K562 (cell line): ENCODE measurements at regions not wholly inside any gene's neighbourhood (a gene's known extent, or its start where the extent isn't known, plus 50 kb on each side); places are given as distances from the start of the nearest gene placed in this dataset.
"Not testable (repeated sequence)": the region's sequence is repeated elsewhere in the genome, so short reads cannot be mapped to it uniquely, and the experiment has no call there.

Experiments used
- ATAC-seq: fragments of 200-7000 bp; cut with Tn5 transposase; 3 replicates; pipeline ENCODE4 v1.9.1; 2020; ENCODE audit warnings: moderate library complexity
- BruUV-seq: library from RNA; stranded (reverse); fragments of 400-500 nt; replicated peaks from 2 replicates; lab custom pipeline; 2021; lab: Mats Ljungman, UMichigan
- CTCF ChIA-PET: fragments of 300-600 bp; formaldehyde crosslinking; extraction: SDS; loops from one replicate; lab custom pipeline; 2021; ENCODE audit warnings: low intra/inter-chr PET ratio; lab: Yijun Ruan, JAX
- POLR2A ChIA-PET: fragments of 300-600, 350-650 bp; sonication (Branson Sonifier 250); formaldehyde crosslinking; extraction: SDS; loops from one replicate; lab custom pipeline; 2021; ENCODE audit warnings: antibody characterized with exemption, inconsistent platforms; lab: Yijun Ruan, JAX
- DNase-seq, 4 experiments: peaks; one replicate each; pipeline versions ENCODE4 v3.0.0 to v3.0.0-alpha.2; 2011 to 2018; ENCODE audit warnings: low spot score in 3 of 4, mixed read lengths in 3 of 4; ENCODE audit errors: extremely low read depth in 1 of 4
- FAIRE-seq: peaks from 2 replicates; lab custom pipeline; 2011; peaks lifted over from hg19 to GRCh38; lab: Jason Lieb, UNC
- H2AFZ ChIP-seq: 2 replicates; pipeline ENCODE4 v1.6.0; 2011; ENCODE audit warnings: low read depth, low read length, control low read depth, inconsistent platforms
- H3K27ac ChIP-seq: fragments of 200-600 bp; 3 replicates; pipeline ENCODE4 v1.8.0; 2011; ENCODE audit warnings: low read depth, mild to moderate bottlenecking, control low read depth, inconsistent platforms, low read length, moderate library complexity, mixed read lengths; ENCODE audit errors: extremely low read depth
- H3K27me3 ChIP-seq, 2 experiments: fragments of 300-600 bp in 1 of 2; 2 replicates in 1 of 2; 3 replicates in 1 of 2; pipeline versions ENCODE4 v1.6.0 to v1.8.0; 2011; ENCODE audit warnings: inconsistent platforms in 2 of 2, low read length in 2 of 2, mild to moderate bottlenecking in 1 of 2, mixed read lengths in 1 of 2, moderate library complexity in 1 of 2; ENCODE audit not compliant: control insufficient read depth in 2 of 2, insufficient read depth in 2 of 2
- H3K36me3 ChIP-seq: fragments of 300-600 bp; 3 replicates; pipeline ENCODE4 v1.8.0; 2011; ENCODE audit warnings: mild to moderate bottlenecking, low read length, inconsistent platforms; ENCODE audit not compliant: control insufficient read depth, insufficient read depth
- H3K4me1 ChIP-seq, 2 experiments: fragments of 200-600 bp in 1 of 2; replicated peaks in 1 of 2; 2 replicates in 1 of 2; 3 replicates in 1 of 2; pipeline versions ENCODE4 v1.5.1 to v1.8.0; 2011; ENCODE audit warnings: inconsistent platforms in 2 of 2, low read length in 2 of 2, mild to moderate bottlenecking in 1 of 2, mixed read lengths in 1 of 2, moderate library complexity in 1 of 2; ENCODE audit not compliant: control insufficient read depth in 2 of 2, insufficient read depth in 2 of 2
- H3K4me2 ChIP-seq: 2 replicates; pipeline ENCODE4 v1.6.1; 2011; ENCODE audit warnings: low read length, control low read depth, inconsistent platforms, mixed read lengths; ENCODE audit not compliant: insufficient read depth
- H3K4me3 ChIP-seq: fragments of 200-600 bp; sonication (generic), shearing (Covaris generic); 2 replicates; pipeline ENCODE4 v1.5.1; 2016; ENCODE audit warnings: control low read depth, inconsistent platforms
- H3K79me2 ChIP-seq: fragments of 200-600 bp; 3 replicates; pipeline ENCODE4 v1.8.0; 2011; ENCODE audit warnings: low read length, inconsistent platforms; ENCODE audit not compliant: control insufficient read depth, insufficient read depth
- H3K9ac ChIP-seq, 2 experiments: 2 replicates each; pipeline versions ENCODE4 v1.6.0 to v1.6.1; 2011; ENCODE audit warnings: low read depth in 2 of 2, low read length in 2 of 2, control low read depth in 1 of 2, inconsistent platforms in 1 of 2, mild to moderate bottlenecking in 1 of 2, mixed read lengths in 1 of 2; ENCODE audit not compliant: insufficient read depth in 1 of 2
- H3K9me1 ChIP-seq: one replicate; pipeline ENCODE4 v1.6.0; 2011; ENCODE audit warnings: inconsistent platforms, mild to moderate bottlenecking, low read length, moderate library complexity; ENCODE audit not compliant: control insufficient read depth, insufficient read depth
- H3K9me3 ChIP-seq: replicated peaks from 2 replicates; pipeline ENCODE4 v1.5.1; 2011; ENCODE audit warnings: low read depth, low read length, inconsistent platforms; ENCODE audit not compliant: control insufficient read depth, insufficient read depth
- H4K20me1 ChIP-seq: replicated peaks from 2 replicates; pipeline ENCODE4 v1.6.1; 2011; ENCODE audit warnings: low read length, inconsistent platforms, mixed read lengths; ENCODE audit not compliant: control insufficient read depth, insufficient read depth
- ESRRA ChIP-seq: fragments of 450-650 bp; IDR thresholded peaks from 2 replicates; pipeline ENCODE4 v1.6.1; 2014; ENCODE audit warnings: low read depth, mild to moderate bottlenecking, moderate library complexity, borderline replicate concordance
- KHSRP ChIP-seq: fragments of 450-650 bp; IDR thresholded peaks from 2 replicates; pipeline ENCODE4 v1.6.1; 2017
- MCM5 ChIP-seq: fragments of 450-650 bp; IDR thresholded peaks from 2 replicates; pipeline ENCODE4 v1.6.1; 2016; ENCODE audit warnings: low read depth
- MYBL2 ChIP-seq, 2 experiments: fragments of 450-650 bp in 1 of 2; sonication (generic) in 1 of 2; formaldehyde crosslinking in 1 of 2; IDR thresholded peaks; 2 replicates each; pipeline versions ENCODE4 v1.6.1 to v1.8.1; 2017 to 2022; ENCODE audit warnings: borderline replicate concordance in 1 of 2, inconsistent platforms in 1 of 2, low read depth in 1 of 2, mild to moderate bottlenecking in 1 of 2, missing genetic modification reagents in 1 of 2, moderate library complexity in 1 of 2
- NBN ChIP-seq: fragments of 450-650 bp; IDR thresholded peaks from 2 replicates; pipeline ENCODE4 v1.6.1; 2016; ENCODE audit warnings: low read depth, mild to moderate bottlenecking
- NCOR1 ChIP-seq: fragments of 450-650 bp; IDR thresholded peaks from 2 replicates; pipeline ENCODE4 v1.6.1; 2016; ENCODE audit warnings: mild to moderate bottlenecking, moderate library complexity
- NKRF ChIP-seq: fragments of 450-650 bp; IDR thresholded peaks from 2 replicates; pipeline ENCODE4 v1.6.1; 2016; ENCODE audit warnings: borderline replicate concordance
- TCF7 ChIP-seq: sonication (generic); IDR thresholded peaks from 2 replicates; pipeline ENCODE4 v1.6.1; 2016; ENCODE audit warnings: antibody characterized with exemption, borderline replicate concordance
- YY1 ChIP-seq, 3 experiments: IDR thresholded peaks; 2 replicates each; pipeline ENCODE4 v1.6.1; 2011; ENCODE audit warnings: low read length in 2 of 3, mild to moderate bottlenecking in 2 of 3, moderate library complexity in 2 of 3, borderline replicate concordance in 1 of 3, control low read depth in 1 of 3, low read depth in 1 of 3; ENCODE audit not compliant: insufficient read depth in 3 of 3, insufficient replicate concordance in 2 of 3, control insufficient read depth in 1 of 3, insufficient read length in 1 of 3; ENCODE audit errors: extremely low read depth in 1 of 3
- ZC3H4 ChIP-seq: sonication (generic); formaldehyde crosslinking; IDR thresholded peaks from 2 replicates; pipeline ENCODE4 v1.9.0; 2021; ENCODE audit warnings: missing genetic modification reagents, borderline replicate concordance
- ZNF830 ChIP-seq: fragments of 250-450 bp; sonication (Bioruptor Pico); IDR thresholded peaks from 2 replicates; pipeline ENCODE4 v1.5.0; 2021; ENCODE audit warnings: mild to moderate bottlenecking
- WGBS: fragments of 100-300 bp; shearing (Covaris generic); methylation state at CpG from one replicate; pipeline ENCODE4 v1.1.6; 2016; ENCODE audit warnings: low coverage, mixed read lengths; ENCODE audit not compliant: insufficient coverage; ENCODE audit errors: missing lambda C conversion rate; 5-methylcytosine and 5-hydroxymethylcytosine counted together
- in situ Hi-C: fragments of 300-500 bp; cut with MboI; formaldehyde crosslinking; loops from 4 replicates; pipeline ENCODE4 v1.15.0; 2018; ENCODE audit warnings: inconsistent platforms, mixed read lengths
- intact Hi-C: fragments of 100-400 bp; cut with micrococcal nuclease; formaldehyde crosslinking; loops from 2 replicates; pipeline ENCODE4 v1.14.2; 2022
- TF ChIP-seq, protein P1 (sequence below): fragments of 450-650 bp; formaldehyde crosslinking; IDR thresholded peaks from 2 replicates; pipeline ENCODE4 v1.4.0; 2022; ENCODE audit warnings: missing genetic modification characterization

- TF ChIP-seq, protein P1, sequence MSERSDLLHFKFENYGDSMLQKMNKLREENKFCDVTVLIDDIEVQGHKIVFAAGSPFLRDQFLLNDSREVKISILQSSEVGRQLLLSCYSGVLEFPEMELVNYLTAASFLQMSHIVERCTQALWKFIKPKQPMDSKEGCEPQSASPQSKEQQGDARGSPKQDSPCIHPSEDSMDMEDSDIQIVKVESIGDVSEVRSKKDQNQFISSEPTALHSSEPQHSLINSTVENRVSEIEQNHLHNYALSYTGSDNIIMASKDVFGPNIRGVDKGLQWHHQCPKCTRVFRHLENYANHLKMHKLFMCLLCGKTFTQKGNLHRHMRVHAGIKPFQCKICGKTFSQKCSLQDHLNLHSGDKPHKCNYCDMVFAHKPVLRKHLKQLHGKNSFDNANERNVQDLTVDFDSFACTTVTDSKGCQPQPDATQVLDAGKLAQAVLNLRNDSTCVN: no peak
- no peak for TF ChIP-seq ESRRA
- TF ChIP-seq, all 486 proteins: peak for 0
Observed at GRCh38 chr19:20287070-20287469, 120.1 kb downstream of the ZNF486 start (continued).

DNA sequence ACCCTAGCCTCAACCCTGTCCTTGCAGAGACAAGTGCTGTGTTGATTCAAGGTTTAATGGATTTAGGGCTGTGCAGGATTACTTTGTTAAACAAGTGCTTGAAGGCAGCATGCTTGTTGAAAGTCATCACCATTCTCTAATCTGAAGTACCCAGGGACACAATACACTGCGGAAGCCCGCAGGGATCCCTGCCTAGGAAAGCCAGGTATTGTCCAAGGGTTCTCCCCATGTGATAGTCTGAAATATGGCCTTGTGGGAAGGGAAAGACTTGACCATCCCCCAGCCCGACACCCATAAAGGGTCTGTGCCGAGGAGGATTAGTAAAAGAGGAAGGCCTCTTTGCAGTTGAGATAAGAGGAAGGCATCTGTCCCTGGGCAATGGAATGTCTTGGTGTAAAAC lies 118.9 kb downstream of the ZNF486 start:
- 2% methylated on average over 4 of the region's 4 CpGs for WGBS
- DNase-seq, H3K4me1 ChIP-seq, H2AFZ ChIP-seq, H3K4me2 ChIP-seq, POLR2A ChIA-PET, ATAC-seq, H3K27me3 ChIP-seq, intact Hi-C loops, H3K36me3 ChIP-seq, H4K20me1 ChIP-seq, H3K4me3 ChIP-seq, H3K9me1 ChIP-seq, in situ Hi-C loops, FAIRE-seq, BruUV-seq, H3K79me2 ChIP-seq, H3K27ac ChIP-seq, H3K9me3 ChIP-seq, CTCF ChIA-PET, H3K9ac ChIP-seq: not testable (repeated sequence)

- FAIRE-seq (no peak), ATAC-seq (no peak), DNase-seq (no peak)
- Histone ChIP-seq H2AFZ (no peak overlapping the region), H3K9me3 (no peaks in the 10 kb centered on the region; the same call in 1 of the 2 replicates), H3K36me3 (no peaks in the 10 kb centered on the region), H3K4me1 (no peaks in the 10 kb centered on the region), H3K4me3 (no peak overlapping the region), H4K20me1 (no peaks in the 10 kb centered on the region), H3K27ac (no peak overlapping the region), H3K79me2 (no peaks in the 10 kb centered on the region), H3K9me1 (no peaks in the 10 kb centered on the region), H3K27me3 (no peaks in the 10 kb centered on the region), H3K4me2 (no peak overlapping the region), H3K9ac (no peak overlapping the region)
- ChIA-PET CTCF (no interaction called here), POLR2A (no interaction called here)
- WGBS: 0% methylated on average over 4 of the region's 4 CpGs
- BruUV-seq: no TSS peak
- intact Hi-C loops (no loop called here), in situ Hi-C loops (no loop called here)
- no peak for TF ChIP-seq ZNF830 (CRISPR knock-in tag)
- no peak for TF ChIP-seq MYBL2 (IDR thresholded peaks at IDR 0.05; ENCODE audit: low read depth)
- no peak for TF ChIP-seq MYBL2 (CRISPR knock-in tag; IDR thresholded peaks at IDR 0.05; ENCODE audit: borderline replicate concordance)
- TF ChIP-seq TCF7: no peak
- no peak for TF ChIP-seq YY1 (IDR thresholded peaks at IDR 0.05; ENCODE audit: borderline replicate concordance in 1 of 3, control insufficient read depth in 1 of 3, extremely low read depth in 1 of 3, insufficient read depth in 3 of 3, insufficient read length in 1 of 3, insufficient replicate concordance in 2 of 3, low read depth in 1 of 3, low read length in 2 of 3)
- TF ChIP-seq NKRF: no peak
- no peak for TF ChIP-seq NCOR1
- TF ChIP-seq KHSRP: no peak
- no peak for TF ChIP-seq MCM5
- no peak for TF ChIP-seq NBN
- TF ChIP-seq ZC3H4 (CRISPR knock-in tag): no peak
Observed at GRCh38 chr19:20279516-20279915, 112.5 kb downstream of the ZNF486 start.
